DMS153 (cell line): ENCODE measurements at regions not wholly inside any gene's neighbourhood (a gene's known extent, or its start where the extent isn't known, plus 50 kb on each side); places are given as distances from the start of the nearest gene placed in this dataset.

Experiments
- DNase-seq: peaks from one replicate; lab custom pipeline; 2025; lab: John Stamatoyannopoulos, UW

GRCh38 chr10:25113191-25114035 is 61.4 kb upstream of the GPR158 start:
- DNase-seq: peak; percentile 44

GRCh38 chr10:25114036-25114411 is 60.8 kb upstream of the GPR158 start:
- DNase-seq: no peak

- no peak for DNase-seq
These were observed 57.0 kb upstream of the GPR158 start for GRCh38 chr10:25117757-25118156.

- DNase-seq: no peak
These were observed 54.6 kb upstream of the GPR158 start for GRCh38 chr10:25120188-25120587.
